Endodermal cell (in vitro differentiated cells): ENCODE measurements at regions not wholly inside any gene's neighbourhood (a gene's known extent, or its start where the extent isn't known, plus 50 kb on each side); places are given as distances from the start of the nearest gene placed in this dataset.
A peak's percentile ranks its signal among the peaks of the same experiment; 100 is the strongest.

ENCODE experiments used
- DNase-seq: peaks from one replicate; pipeline ENCODE4 v3.0.0-alpha.2; 2017
- H3K27ac ChIP-seq: 2 replicates; pipeline ENCODE4 v1.5.1; 2013; ENCODE audit warnings: mild to moderate bottlenecking, low read depth, low read length, moderate library complexity
- H3K27me3 ChIP-seq: 2 replicates; pipeline ENCODE4 v1.6.1; 2013; ENCODE audit warnings: mild to moderate bottlenecking, low read length, moderate library complexity; ENCODE audit not compliant: insufficient read depth, control insufficient read depth, poor library complexity, severe bottlenecking
- H3K36me3 ChIP-seq: 2 replicates; pipeline ENCODE4 v1.7.0; 2013; ENCODE audit warnings: mild to moderate bottlenecking, low read length, moderate library complexity; ENCODE audit not compliant: control insufficient read depth, insufficient read depth
- H3K4me1 ChIP-seq: one replicate; pipeline ENCODE4 v1.7.0; 2013; ENCODE audit warnings: low read length; ENCODE audit not compliant: control insufficient read depth, insufficient read depth
- H3K4me3 ChIP-seq: 2 replicates; pipeline ENCODE4 v1.5.1; 2013; ENCODE audit warnings: mild to moderate bottlenecking, low read length, moderate library complexity
- H3K9ac ChIP-seq: 2 replicates; pipeline ENCODE4 v1.6.1; 2013; ENCODE audit warnings: mild to moderate bottlenecking, low read length, moderate library complexity; ENCODE audit not compliant: poor library complexity, severe bottlenecking; ENCODE audit errors: extremely low read depth
- H3K9me3 ChIP-seq: 2 replicates; pipeline ENCODE4 v1.6.1; 2013; ENCODE audit warnings: mild to moderate bottlenecking, low read length, moderate library complexity; ENCODE audit not compliant: control insufficient read depth
- H3K27ac Mint-ChIP-seq: 2 replicates; pipeline ENCODE4 v1.8.0; 2020; ENCODE audit warnings: mixed read lengths
- H3K27me3 Mint-ChIP-seq: 2 replicates; pipeline ENCODE4 v1.8.0; 2021; ENCODE audit warnings: mild to moderate bottlenecking, mixed read lengths; ENCODE audit not compliant: insufficient read depth
- H3K36me3 Mint-ChIP-seq: 2 replicates; pipeline ENCODE4 v1.8.0; 2020; ENCODE audit warnings: low read depth, mixed read lengths
- H3K4me1 Mint-ChIP-seq: 2 replicates; pipeline ENCODE4 v1.8.0; 2020; ENCODE audit warnings: mixed read lengths
- H3K4me3 Mint-ChIP-seq: 2 replicates; pipeline ENCODE4 v1.8.0; 2020; ENCODE audit warnings: mild to moderate bottlenecking, moderate library complexity, mixed read lengths
- H3K9me3 Mint-ChIP-seq: 2 replicates; pipeline ENCODE4 v1.8.0; 2020; ENCODE audit warnings: mild to moderate bottlenecking, mixed read lengths
- WGBS, 2 experiments: methylation state at CpG; one replicate each; pipeline versions ENCODE4 v1.1.5 to v1.1.7; 2013; ENCODE audit warnings: missing lambda C conversion rate in 2 of 2, mixed read lengths in 1 of 2; ENCODE audit not compliant: insufficient coverage in 1 of 2, insufficient read length in 1 of 2; 5-methylcytosine and 5-hydroxymethylcytosine counted together
- TF ChIP-seq, protein P1 (sequence below): fragments of 200-600 bp; sonication (generic); conservative IDR thresholded peaks from 2 replicates; pipeline ENCODE4 v1.5.0; 2021; ENCODE audit warnings: antibody characterized with exemption, mild to moderate bottlenecking

DNA sequence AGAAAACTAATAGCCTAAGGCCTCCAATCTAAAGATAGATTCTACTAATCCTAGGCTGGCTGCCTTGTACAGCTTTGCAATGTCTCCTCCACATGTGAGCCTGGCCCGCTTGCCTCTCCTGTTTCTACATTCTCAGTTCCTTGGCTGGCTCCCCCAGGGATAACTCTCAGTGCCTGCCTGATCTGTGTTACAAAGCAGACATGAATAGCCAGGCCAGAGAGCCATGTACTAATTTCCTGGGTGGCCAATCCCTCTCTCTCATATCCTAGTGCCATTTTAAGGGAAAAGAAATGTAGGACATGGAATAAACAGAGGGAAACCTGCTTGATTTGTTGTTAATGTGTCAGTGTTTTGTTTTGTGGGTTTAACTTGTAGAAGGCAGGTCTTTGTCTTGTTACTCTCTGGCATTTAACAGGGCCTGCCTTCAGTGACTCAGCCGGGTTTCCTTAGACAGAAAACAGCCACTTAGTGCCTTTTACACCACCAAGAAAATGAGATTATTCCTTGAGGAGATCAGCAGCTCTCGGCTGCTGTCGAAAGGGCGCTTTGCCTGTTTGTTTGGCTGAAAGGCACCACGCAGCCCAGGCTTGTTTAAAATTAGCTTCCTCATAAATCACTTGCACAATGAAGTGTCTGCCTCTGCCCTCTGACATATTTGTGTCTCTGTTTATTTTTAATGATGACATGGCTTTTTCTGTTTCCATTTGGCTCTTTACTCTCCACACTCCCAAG lies 702.7 kb downstream of the MAFB start:
- 33 to 35% methylated on average over 4 to 6 of the region's 6 CpGs for WGBS, 2 experiments
- Histone ChIP-seq H3K9me3 (peaks cover 5% of the 10 kb centered on the region), H3K27ac (peak overlapping the region; percentile 66), H3K36me3 (no peaks in the 10 kb centered on the region), H3K9ac (peak overlapping the region; percentile 12), H3K27me3 (no peaks in the 10 kb centered on the region), H3K4me1 (peaks cover 5% of the 10 kb centered on the region), H3K4me3 (no peak overlapping the region)
- TF ChIP-seq, protein P1, sequence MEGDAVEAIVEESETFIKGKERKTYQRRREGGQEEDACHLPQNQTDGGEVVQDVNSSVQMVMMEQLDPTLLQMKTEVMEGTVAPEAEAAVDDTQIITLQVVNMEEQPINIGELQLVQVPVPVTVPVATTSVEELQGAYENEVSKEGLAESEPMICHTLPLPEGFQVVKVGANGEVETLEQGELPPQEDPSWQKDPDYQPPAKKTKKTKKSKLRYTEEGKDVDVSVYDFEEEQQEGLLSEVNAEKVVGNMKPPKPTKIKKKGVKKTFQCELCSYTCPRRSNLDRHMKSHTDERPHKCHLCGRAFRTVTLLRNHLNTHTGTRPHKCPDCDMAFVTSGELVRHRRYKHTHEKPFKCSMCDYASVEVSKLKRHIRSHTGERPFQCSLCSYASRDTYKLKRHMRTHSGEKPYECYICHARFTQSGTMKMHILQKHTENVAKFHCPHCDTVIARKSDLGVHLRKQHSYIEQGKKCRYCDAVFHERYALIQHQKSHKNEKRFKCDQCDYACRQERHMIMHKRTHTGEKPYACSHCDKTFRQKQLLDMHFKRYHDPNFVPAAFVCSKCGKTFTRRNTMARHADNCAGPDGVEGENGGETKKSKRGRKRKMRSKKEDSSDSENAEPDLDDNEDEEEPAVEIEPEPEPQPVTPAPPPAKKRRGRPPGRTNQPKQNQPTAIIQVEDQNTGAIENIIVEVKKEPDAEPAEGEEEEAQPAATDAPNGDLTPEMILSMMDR, result no peak
- no peak overlapping the region for H3K4me3 Mint-ChIP-seq
- H3K4me1 Mint-ChIP-seq, result peaks cover 23% of the 10 kb centered on the region
- H3K36me3 Mint-ChIP-seq, result peaks cover 3% of the 10 kb centered on the region
- no peaks in the 10 kb centered on the region for H3K27me3 Mint-ChIP-seq
- DNase-seq, result peak; percentile 71
- peaks cover 5% of the 10 kb centered on the region for H3K9me3 Mint-ChIP-seq
- H3K27ac Mint-ChIP-seq, result peak overlapping the region; percentile 88

DNA sequence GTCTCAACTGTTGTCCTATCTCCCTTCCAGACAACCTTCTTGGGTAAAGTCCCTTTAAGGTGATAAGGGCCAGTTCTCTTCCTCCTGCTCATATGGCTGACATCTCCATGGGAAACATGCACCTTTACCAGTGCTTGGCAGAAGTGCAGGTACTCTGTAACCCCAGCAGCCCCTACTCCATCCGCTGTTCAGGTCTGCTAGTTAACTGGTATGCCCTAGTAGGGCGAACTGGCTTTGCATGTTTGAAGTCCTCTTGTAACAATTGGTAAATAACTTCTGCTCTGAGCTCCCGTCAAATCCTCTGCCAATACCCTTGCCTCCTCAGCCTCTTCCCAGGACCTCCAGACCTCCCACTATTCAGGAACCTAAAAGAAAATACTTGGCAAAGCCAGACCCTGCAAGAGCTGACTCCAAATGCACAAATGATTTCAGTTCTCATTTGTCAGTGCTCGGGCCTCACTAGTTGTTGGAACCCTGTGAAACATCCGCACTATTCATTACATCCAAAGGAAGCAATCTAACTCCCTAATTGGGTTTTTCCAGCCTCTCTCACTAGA lies 703.7 kb downstream of the MAFB start:
- Mint-ChIP-seq H3K27ac (peak overlapping the region; percentile 6), H3K4me3 (no peak overlapping the region), H3K4me1 (peaks cover 23% of the 10 kb centered on the region), H3K27me3 (no peaks in the 10 kb centered on the region), H3K9me3 (no peaks in the 10 kb centered on the region), H3K36me3 (no peaks in the 10 kb centered on the region)
- Histone ChIP-seq H3K9me3 (no peaks in the 10 kb centered on the region), H3K36me3 (no peaks in the 10 kb centered on the region), H3K4me3 (no peak overlapping the region), H3K27ac (no peak overlapping the region), H3K4me1 (peaks cover 5% of the 10 kb centered on the region), H3K27me3 (no peaks in the 10 kb centered on the region), H3K9ac (no peak overlapping the region)
- 94 to 98% methylated on average over 5 of the region's 5 CpGs for WGBS, 2 experiments
- TF ChIP-seq, protein P1, result no peak
- DNase-seq, result no peak

DNA sequence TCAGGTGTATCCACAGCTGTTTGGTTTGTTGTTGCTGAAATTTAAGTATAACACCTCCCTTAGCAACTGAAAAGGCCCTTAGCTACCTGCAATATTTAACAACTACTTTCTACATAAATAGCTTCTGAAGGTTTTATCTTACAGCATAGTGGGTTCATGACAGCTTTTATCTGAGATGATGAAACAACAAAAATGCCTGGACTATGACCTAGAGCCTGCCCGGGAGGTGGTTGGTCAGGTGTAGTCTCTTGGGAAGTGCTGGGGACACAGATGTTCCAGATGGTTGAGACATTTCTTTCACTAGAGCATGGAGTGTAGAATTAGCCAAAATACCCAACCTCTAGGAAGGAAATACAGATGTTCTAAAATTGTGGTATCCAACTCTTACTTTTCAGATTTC lies 705.4 kb downstream of the MAFB start:
- 86 to 100% methylated on average over 1 of the region's 1 CpG for WGBS, 2 experiments
- H3K27ac Mint-ChIP-seq, result no peak overlapping the region
- TF ChIP-seq, protein P1, result no peak
- H3K9ac ChIP-seq, result no peak overlapping the region
- no peak overlapping the region for H3K4me3 ChIP-seq
- no peaks in the 10 kb centered on the region for H3K9me3 ChIP-seq
- H3K4me1 Mint-ChIP-seq, result peaks cover 23% of the 10 kb centered on the region
- no peak overlapping the region for H3K4me3 Mint-ChIP-seq
- DNase-seq, result no peak
- H3K27me3 ChIP-seq, result no peaks in the 10 kb centered on the region
- peaks cover 5% of the 10 kb centered on the region for H3K4me1 ChIP-seq
- no peaks in the 10 kb centered on the region for H3K36me3 Mint-ChIP-seq
- H3K27ac ChIP-seq, result no peak overlapping the region
- no peaks in the 10 kb centered on the region for H3K9me3 Mint-ChIP-seq
- no peaks in the 10 kb centered on the region for H3K27me3 Mint-ChIP-seq
- H3K36me3 ChIP-seq, result no peaks in the 10 kb centered on the region
